Adrenal gland (tissue), 9 donors: ENCODE measurements at regions not wholly inside any gene's neighbourhood (a gene's known extent, or its start where the extent isn't known, plus 50 kb on each side); places are given as distances from the start of the nearest gene placed in this dataset.
A peak's percentile ranks its signal among the peaks of the same experiment; 100 is the strongest.

ENCODE experiments used
- DNase-seq, 7 donors: peaks; one replicate each; pipeline ENCODE4 v3.0.0-alpha.2; 2019 to 2020
- H3K27ac ChIP-seq, 5 donors: fragments of 200-600 bp; sonication (generic) in 4 of 5; 1 replicate in 3 of 5; 2 replicates in 2 of 5; pipeline versions ENCODE4 v1.5.1 to v1.8.0; 2016 to 2020; ENCODE audit warnings: mild to moderate bottlenecking in 1 of 5
- H3K27me3 ChIP-seq: fragments of 200-600 bp; 2 replicates; pipeline ENCODE4 v1.8.0; 2021
- H3K36me3 ChIP-seq, 2 donors: fragments of 200-600 bp; replicated peaks in 1 of 2; 1 replicate in 1 of 2; 2 replicates in 1 of 2; pipeline versions ENCODE4 v1.5.1 to v1.8.0; 2018 to 2022
- H3K4me1 ChIP-seq, 2 donors: fragments of 200-600 bp; replicated peaks in 1 of 2; 1 replicate in 1 of 2; 2 replicates in 1 of 2; pipeline versions ENCODE4 v1.5.1 to v1.8.0; 2018 to 2021
- H3K4me3 ChIP-seq, 4 donors: fragments of 200-600 bp; sonication (generic) in 3 of 4; one replicate each; pipeline ENCODE4 v1.5.1; 2016 to 2018
- H3K9me3 ChIP-seq, 3 donors: fragments of 200-600 bp; sonication (generic) in 1 of 3; replicated peaks in 1 of 3; 1 replicate in 2 of 3; 2 replicates in 1 of 3; pipeline versions ENCODE4 v1.5.1 to v1.8.0; 2016 to 2021
- CTCF ChIP-seq, 6 experiments: fragments of 450-650 bp in 4 of 6; fragments of 200-600 bp in 2 of 6; sonication (generic) in 1 of 6; IDR thresholded peaks; 1 replicate in 5 of 6; 2 replicates in 1 of 6; pipeline versions ENCODE4 v1.5.1 to v1.8.0; 2016 to 2021; ENCODE audit warnings: antibody characterized with exemption in 6 of 6, mild to moderate bottlenecking in 2 of 6, moderate library complexity in 1 of 6
- POLR2A ChIP-seq, 2 donors: fragments of 450-650 bp; IDR thresholded peaks; one replicate each; pipeline ENCODE4 v1.6.1; 2017; ENCODE audit warnings: antibody characterized with exemption in 2 of 2, mild to moderate bottlenecking in 2 of 2, moderate library complexity in 1 of 2
- WGBS, 4 donors: extraction: QIAGEN DNeasy Blood & Tissue Kit in 2 of 4; methylation state at CpG; one replicate each; pipeline versions ENCODE4 v1.1.5 to v1.1.7; 2013 to 2017; 5-methylcytosine and 5-hydroxymethylcytosine counted together
- intact Hi-C, 2 donors: fragments of 100-400 bp; cut with DNase I; formaldehyde crosslinking; loops; one replicate each; pipeline versions ENCODE4 v1.14.1 to v1.15.0; 2022 to 2023
- donor health status: healthy with polysubstance abuse.
- donor health status: Bipolar disorder and iron deficiency.
- donor health status: DM: yes; HTN: yes; CAD: no.
- donor health status: DM: no; HTN: no; CAD: no.
- donor health status: DM: no; HTN: no; CAD: no.

GRCh38 chrX:148372925-148373324, 127.5 kb upstream of the AFF2 start:
- Histone ChIP-seq H3K9me3 (no peaks in the 10 kb centered on the region), H3K27me3 (no peaks in the 10 kb centered on the region), H3K27ac (no peak overlapping the region), H3K4me1 (no peaks in the 10 kb centered on the region), H3K4me3 (no peak overlapping the region), H3K36me3 (no peaks in the 10 kb centered on the region)
- 54 to 90% (median 58%) methylated on average over 2 to 4 of the region's 4 CpGs for WGBS, 4 donors
- intact Hi-C loops: no loop called here
- no peak for DNase-seq
- no peak for TF ChIP-seq POLR2A (IDR thresholded peaks at IDR 0.05)
- no peak for TF ChIP-seq CTCF (IDR thresholded peaks at IDR 0.05)

- Histone ChIP-seq H3K9me3 (no peaks in the 10 kb centered on the region), H3K4me1 (no peaks in the 10 kb centered on the region), H3K27ac (no peak overlapping the region), H3K36me3 (no peaks in the 10 kb centered on the region), H3K4me3 (no peak overlapping the region), H3K27me3 (no peaks in the 10 kb centered on the region)
- TF ChIP-seq CTCF (IDR thresholded peaks at IDR 0.05) (no peak), POLR2A (IDR thresholded peaks at IDR 0.05) (no peak)
- intact Hi-C loops: no loop called here
- WGBS, 4 donors: 95 to 96% (median 96%) methylated on average over 3 of the region's 3 CpGs
- no peak for DNase-seq
Observed at GRCh38 chrX:148376342-148376741, 124.1 kb upstream of the AFF2 start.

GRCh38 chrX:148380107-148380506, 120.3 kb upstream of the AFF2 start:
- TF ChIP-seq POLR2A (IDR thresholded peaks at IDR 0.05): no peak
- no peak for TF ChIP-seq CTCF (IDR thresholded peaks at IDR 0.05)
- H3K4me1 ChIP-seq: no peaks in the 10 kb centered on the region
- no peaks in the 10 kb centered on the region for H3K36me3 ChIP-seq
- DNase-seq: no peak
- 71 to 88% (median 81%) methylated on average over 2 to 3 of the region's 3 CpGs for WGBS, 4 donors
- intact Hi-C loops: no loop called here
- no peak overlapping the region for H3K27ac ChIP-seq
- peaks cover 5% of the 10 kb centered on the region for H3K27me3 ChIP-seq
- H3K9me3 ChIP-seq: no peaks in the 10 kb centered on the region
- no peak overlapping the region for H3K4me3 ChIP-seq

GRCh38 chrX:148380650-148381561, 119.5 kb upstream of the AFF2 start:
- 44 to 54% (median 49%) methylated on average over 5 to 9 of the region's 9 CpGs for WGBS, 4 donors
- H3K4me1 ChIP-seq: no peaks in the 10 kb centered on the region
- peak overlapping the region in 1 of 5 donors; percentile 40 for H3K27ac ChIP-seq
- TF ChIP-seq POLR2A (IDR thresholded peaks at IDR 0.05): no peak
- no peak for TF ChIP-seq CTCF (IDR thresholded peaks at IDR 0.05)
- H3K36me3 ChIP-seq: no peaks in the 10 kb centered on the region
- peak in 1 of 7 donors; percentile 1 for DNase-seq
- intact Hi-C loops: no loop called here
- peaks cover 5% of the 10 kb centered on the region for H3K27me3 ChIP-seq
- no peaks in the 10 kb centered on the region for H3K9me3 ChIP-seq
- peak overlapping the region in 1 of 4 donors; percentile 23 for H3K4me3 ChIP-seq
